Osteocyte (in vitro differentiated cells): ENCODE measurements at regions not wholly inside any gene's neighbourhood (a gene's known extent, or its start where the extent isn't known, plus 50 kb on each side); places are given as distances from the start of the nearest gene placed in this dataset.

ENCODE experiments used
- DNase-seq: peaks from one replicate; pipeline ENCODE4 v3.0.0; 2021; ENCODE audit warnings: mixed read lengths; ENCODE audit not compliant: unreplicated experiment; ENCODE audit errors: extremely low spot score
- H3K27ac Mint-ChIP-seq: one replicate; pipeline ENCODE4 v1.8.0; 2021; ENCODE audit warnings: mild to moderate bottlenecking, mixed read lengths; ENCODE audit not compliant: unreplicated experiment
- H3K27me3 Mint-ChIP-seq: one replicate; pipeline ENCODE4 v1.8.0; 2021; ENCODE audit warnings: mixed read lengths; ENCODE audit not compliant: unreplicated experiment
- H3K36me3 Mint-ChIP-seq: one replicate; pipeline ENCODE4 v1.8.0; 2021; ENCODE audit warnings: mixed read lengths; ENCODE audit not compliant: unreplicated experiment
- H3K4me1 Mint-ChIP-seq: one replicate; pipeline ENCODE4 v1.8.0; 2021; ENCODE audit warnings: mixed read lengths; ENCODE audit not compliant: unreplicated experiment
- H3K4me3 Mint-ChIP-seq: one replicate; pipeline ENCODE4 v1.8.0; 2021; ENCODE audit warnings: mild to moderate bottlenecking, moderate library complexity, mixed read lengths; ENCODE audit not compliant: unreplicated experiment
- H3K9me3 Mint-ChIP-seq: one replicate; pipeline ENCODE4 v1.8.0; 2021; ENCODE audit warnings: mixed read lengths; ENCODE audit not compliant: unreplicated experiment
- CTCF ChIP-seq: fragments of 200-600 bp; sonication (generic); IDR thresholded peaks from 2 replicates; pipeline ENCODE4 v1.5.0; 2021; ENCODE audit warnings: antibody characterized with exemption, mild to moderate bottlenecking, moderate library complexity

DNA sequence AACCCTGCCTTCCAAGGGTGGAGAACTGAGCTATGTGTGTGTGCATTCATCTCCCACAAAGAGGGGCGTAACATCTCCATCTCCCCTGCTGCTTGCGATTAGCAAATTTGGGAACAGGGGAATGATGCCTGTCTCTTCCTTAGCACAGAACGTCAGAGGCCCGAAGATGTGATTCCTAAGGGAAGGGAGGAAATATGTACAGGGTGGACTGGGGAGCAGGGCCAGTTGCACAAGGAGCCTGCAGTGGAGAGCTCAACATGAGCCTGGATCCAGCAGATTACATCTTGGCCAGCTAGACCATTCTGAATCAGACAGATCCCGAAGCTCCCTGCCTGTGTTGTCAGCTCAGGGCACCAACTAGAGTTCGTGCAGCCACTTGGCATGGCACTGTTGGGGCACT, 118.1 kb downstream of the NGF start:
- Mint-ChIP-seq H3K9me3 (no peaks in the 10 kb centered on the region), H3K36me3 (no peaks in the 10 kb centered on the region), H3K27me3 (no peaks in the 10 kb centered on the region), H3K4me3 (no peak overlapping the region), H3K4me1 (peaks cover 23% of the 10 kb centered on the region), H3K27ac (no peak overlapping the region)
- no peak for TF ChIP-seq CTCF
- DNase-seq = no peak

DNA sequence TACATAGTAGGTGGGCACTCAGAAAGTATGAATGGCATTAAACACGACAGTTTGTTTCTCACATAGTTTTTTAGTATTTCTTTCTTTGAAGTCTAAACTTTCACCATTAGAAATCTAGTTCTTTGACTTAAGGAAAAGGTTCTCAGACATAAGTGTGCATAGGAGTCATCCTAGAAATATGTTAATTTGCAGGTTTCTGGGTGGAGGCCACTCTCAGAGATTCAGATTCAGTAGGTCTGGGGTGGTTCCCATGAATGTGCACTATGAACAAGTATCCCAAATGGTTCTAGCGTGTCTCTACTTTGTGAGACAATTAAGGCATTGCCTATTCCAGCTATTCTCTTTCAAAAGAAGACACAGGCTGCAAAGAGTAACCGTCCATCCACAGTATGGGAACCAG, 119.3 kb downstream of the NGF start:
- H3K27me3 Mint-ChIP-seq = no peaks in the 10 kb centered on the region
- TF ChIP-seq CTCF = no peak
- no peak for DNase-seq
- no peaks in the 10 kb centered on the region for H3K9me3 Mint-ChIP-seq
- peaks cover 21% of the 10 kb centered on the region for H3K4me1 Mint-ChIP-seq
- no peak overlapping the region for H3K27ac Mint-ChIP-seq
- no peaks in the 10 kb centered on the region for H3K36me3 Mint-ChIP-seq
- H3K4me3 Mint-ChIP-seq = no peak overlapping the region

DNA sequence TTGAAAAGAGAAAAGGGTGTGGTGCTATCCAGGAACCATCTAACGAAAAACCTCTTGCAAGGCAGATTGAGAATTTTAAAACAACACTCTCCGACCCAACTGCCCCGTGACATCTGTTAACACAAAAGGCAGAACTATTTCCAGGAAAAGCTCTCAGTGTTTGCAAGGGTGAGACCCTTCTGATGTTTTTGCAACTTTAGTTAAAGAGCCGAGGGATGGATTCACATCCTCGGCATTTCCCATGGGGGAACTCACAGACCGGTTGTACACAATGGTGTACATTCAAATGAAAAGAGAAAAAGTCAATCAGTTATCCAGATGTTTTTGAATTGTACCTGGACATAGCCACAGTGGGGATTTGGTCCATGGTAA, 120.0 kb downstream of the NGF start:
- H3K4me3 Mint-ChIP-seq = no peak overlapping the region
- no peaks in the 10 kb centered on the region for H3K27me3 Mint-ChIP-seq
- H3K27ac Mint-ChIP-seq = no peak overlapping the region
- peaks cover 21% of the 10 kb centered on the region for H3K4me1 Mint-ChIP-seq
- no peaks in the 10 kb centered on the region for H3K36me3 Mint-ChIP-seq
- H3K9me3 Mint-ChIP-seq = no peaks in the 10 kb centered on the region
- no peak for DNase-seq
- no peak for TF ChIP-seq CTCF

GRCh38 chr1:115217150-115218033, 120.7 kb downstream of the NGF start:
- no peak overlapping the region for H3K4me3 Mint-ChIP-seq
- H3K4me1 Mint-ChIP-seq = peaks cover 21% of the 10 kb centered on the region
- no peaks in the 10 kb centered on the region for H3K27me3 Mint-ChIP-seq
- no peak for TF ChIP-seq CTCF
- DNase-seq = no peak
- H3K36me3 Mint-ChIP-seq = no peaks in the 10 kb centered on the region
- H3K27ac Mint-ChIP-seq = no peak overlapping the region
- no peaks in the 10 kb centered on the region for H3K9me3 Mint-ChIP-seq

GRCh38 chr1:115215703-115216521, 122.1 kb downstream of the NGF start:
- H3K4me3 Mint-ChIP-seq = no peak overlapping the region
- no peak for TF ChIP-seq CTCF
- DNase-seq = no peak
- no peaks in the 10 kb centered on the region for H3K27me3 Mint-ChIP-seq
- H3K36me3 Mint-ChIP-seq = no peaks in the 10 kb centered on the region
- H3K4me1 Mint-ChIP-seq = peaks cover 21% of the 10 kb centered on the region
- no peak overlapping the region for H3K27ac Mint-ChIP-seq
- no peaks in the 10 kb centered on the region for H3K9me3 Mint-ChIP-seq
